ENCODE measurements at regions not wholly inside any gene's neighbourhood (a gene's known extent, or its start where the extent isn't known, plus 50 kb on each side); places are given as distances from the start of the nearest gene placed in this dataset.

GRCh38 chr6:45784250-45784649 lies 231.4 kb downstream of the CLIC5 start:
- Histone ChIP-seq H3K27ac (ENCODE audit: control insufficient read depth, insufficient read depth, low read length) (no peak overlapping the region), H2AFZ (ENCODE audit: control insufficient read depth, low read length) (no peak overlapping the region), H4K20me1 (ENCODE audit: control insufficient read depth, extremely low read depth, insufficient read depth, low read length) (no peaks in the 10 kb centered on the region), H3K4me1 (ENCODE audit: control insufficient read depth, extremely low read depth, insufficient read depth, low read length) (peaks cover 11% of the 10 kb centered on the region), H3K4me2 (ENCODE audit: control insufficient read depth, extremely low read depth, insufficient read depth, low read depth, low read length) (no peak overlapping the region), H3K9ac (ENCODE audit: control insufficient read depth, extremely low read depth, insufficient read depth, low read length) (no peak overlapping the region), H3K9me3 (ENCODE audit: control insufficient read depth, low read depth, low read length) (no peaks in the 10 kb centered on the region), H3K36me3 (ENCODE audit: control insufficient read depth in 2 of 2, extremely low read depth in 1 of 2, insufficient read depth in 2 of 2, low read length in 2 of 2) (no peaks in the 10 kb centered on the region), H3K4me3 (ENCODE audit: control insufficient read depth in 2 of 3, extremely low read depth in 1 of 3, insufficient read depth in 2 of 3, low read depth in 1 of 3, low read length in 3 of 3) (no peak overlapping the region), H3K27me3 (ENCODE audit: control insufficient read depth, extremely low read depth, insufficient read depth, low read length) (no peaks in the 10 kb centered on the region), H3K9me1 (ENCODE audit: control insufficient read depth, extremely low read depth, insufficient read depth, low read length) (no peaks in the 10 kb centered on the region), H3K79me2 (ENCODE audit: control insufficient read depth, insufficient read depth, low read length) (no peaks in the 10 kb centered on the region)
- dilution Hi-C loops (cut with MboI; ENCODE audit: extremely low pct_ligation_motif_present, low sequenced_read_pairs), result no loop called here
- DNase-seq (ENCODE audit: low read depth, low spot score) (no peak), FAIRE-seq (no peak)
- TF ChIP-seq EZH2 (IDR thresholded peaks at IDR 0.05; ENCODE audit: low read length) (no peak), CTCF (optimal IDR thresholded peaks at IDR 0.05 in 1 of 3, IDR thresholded peaks at IDR 0.05 in 1 of 3, conservative IDR thresholded peaks at IDR 0.05 in 1 of 3; ENCODE audit: extremely low read depth in 1 of 3, insufficient read depth in 2 of 3, low read length in 3 of 3) (no peak)

GRCh38 chr6:45783716-45784115 lies 231.9 kb downstream of the CLIC5 start:
- Histone ChIP-seq H3K27me3 (ENCODE audit: control insufficient read depth, extremely low read depth, insufficient read depth, low read length) (no peaks in the 10 kb centered on the region), H3K27ac (ENCODE audit: control insufficient read depth, insufficient read depth, low read length) (peak overlapping the region; percentile 21), H3K9me1 (ENCODE audit: control insufficient read depth, extremely low read depth, insufficient read depth, low read length) (no peaks in the 10 kb centered on the region), H2AFZ (ENCODE audit: control insufficient read depth, low read length) (peak overlapping the region; percentile 80), H3K9ac (ENCODE audit: control insufficient read depth, extremely low read depth, insufficient read depth, low read length) (no peak overlapping the region), H3K36me3 (ENCODE audit: control insufficient read depth in 2 of 2, extremely low read depth in 1 of 2, insufficient read depth in 2 of 2, low read length in 2 of 2) (no peaks in the 10 kb centered on the region), H3K79me2 (ENCODE audit: control insufficient read depth, insufficient read depth, low read length) (no peaks in the 10 kb centered on the region), H3K4me1 (ENCODE audit: control insufficient read depth, extremely low read depth, insufficient read depth, low read length) (peaks cover 11% of the 10 kb centered on the region), H3K4me3 (ENCODE audit: control insufficient read depth in 2 of 3, extremely low read depth in 1 of 3, insufficient read depth in 2 of 3, low read depth in 1 of 3, low read length in 3 of 3) (peak overlapping the region in 1 of 3 experiments; percentile 23), H3K9me3 (ENCODE audit: control insufficient read depth, low read depth, low read length) (no peaks in the 10 kb centered on the region), H4K20me1 (ENCODE audit: control insufficient read depth, extremely low read depth, insufficient read depth, low read length) (no peaks in the 10 kb centered on the region), H3K4me2 (ENCODE audit: control insufficient read depth, extremely low read depth, insufficient read depth, low read depth, low read length) (peak overlapping the region; percentile 41)
- dilution Hi-C loops (cut with MboI; ENCODE audit: extremely low pct_ligation_motif_present, low sequenced_read_pairs), result no loop called here
- no peak for TF ChIP-seq CTCF (optimal IDR thresholded peaks at IDR 0.05 in 1 of 3, IDR thresholded peaks at IDR 0.05 in 1 of 3, conservative IDR thresholded peaks at IDR 0.05 in 1 of 3; ENCODE audit: extremely low read depth in 1 of 3, insufficient read depth in 2 of 3, low read length in 3 of 3)
- TF ChIP-seq EZH2 (IDR thresholded peaks at IDR 0.05; ENCODE audit: low read length), result no peak
- FAIRE-seq (peak; percentile 62), DNase-seq (ENCODE audit: low read depth, low spot score) (peak; percentile 45)
